A549 (cell line): ENCODE measurements at regions not wholly inside any gene's neighbourhood (a gene's known extent, or its start where the extent isn't known, plus 50 kb on each side); places are given as distances from the start of the nearest gene placed in this dataset.

ENCODE experiments used
- ATAC-seq, 2 experiments: fragments of 200-7000 bp in 1 of 2; fragments of >200 bp in 1 of 2; cut with Nextera tagmentation in 1 of 2; cut with Tn5 transposase in 1 of 2; 3 replicates each; pipeline versions ENCODE4 v1.8.0 to v1.9.1; 2018 to 2020; ENCODE audit warnings: mild to moderate bottlenecking in 1 of 2, moderate library complexity in 1 of 2
- CTCF ChIA-PET: fragments of 300-600 bp; sonication (Branson Sonifier 250); formaldehyde crosslinking; extraction: SDS; loops from one replicate; lab custom pipeline; 2021; ENCODE audit warnings: antibody characterized with exemption, inconsistent platforms; lab: Yijun Ruan, JAX
- POLR2A ChIA-PET: fragments of 350-600 bp; formaldehyde crosslinking; extraction: SDS; loops from one replicate; lab custom pipeline; 2021; ENCODE audit warnings: antibody characterized with exemption, inconsistent platforms; lab: Yijun Ruan, JAX
- DNase-seq, 2 experiments: peaks; one replicate each; pipeline versions ENCODE4 v3.0.0 to v3.0.0-alpha.2; 2011 to 2016; ENCODE audit warnings: low read depth in 1 of 2, low spot score in 1 of 2
- FAIRE-seq: peaks from 2 replicates; lab custom pipeline; 2011; peaks lifted over from hg19 to GRCh38; lab: Jason Lieb, UNC
- H3K27ac ChIP-seq, 2 experiments: fragments of >200 bp; sonication (Bioruptor Twin); formaldehyde crosslinking; 3 replicates each; pipeline ENCODE4 v1.5.1; 2016 to 2017
- H3K4me1 ChIP-seq: fragments of >200 bp; sonication (Bioruptor Twin); formaldehyde crosslinking; 3 replicates; pipeline ENCODE4 v1.6.1; 2016
- H3K4me2 ChIP-seq: fragments of >200 bp; sonication (Bioruptor Twin); formaldehyde crosslinking; 3 replicates; pipeline ENCODE4 v1.6.1; 2016
- H3K4me3 ChIP-seq: fragments of >200 bp; sonication (Bioruptor Twin); formaldehyde crosslinking; 3 replicates; pipeline ENCODE4 v1.5.1; 2016
- H3K9me3 ChIP-seq: fragments of >200 bp; sonication (Bioruptor Twin); formaldehyde crosslinking; 3 replicates; pipeline ENCODE4 v1.6.1; 2016
- BHLHE40 ChIP-seq: IDR thresholded peaks from 2 replicates; pipeline ENCODE4 v1.6.1; 2012; ENCODE audit warnings: low read depth, low read length, inconsistent platforms
- CHD4 ChIP-seq: fragments of 200-600 bp; sonication (generic); IDR thresholded peaks from 2 replicates; pipeline ENCODE4 v1.6.1; 2016; ENCODE audit warnings: antibody characterized with exemption, mild to moderate bottlenecking, borderline replicate concordance
- EHMT2 ChIP-seq: fragments of 200-600 bp; sonication (generic); IDR thresholded peaks from 2 replicates; pipeline ENCODE4 v1.6.1; 2016; ENCODE audit warnings: antibody characterized with exemption, low read depth, mild to moderate bottlenecking, moderate library complexity
- FOSL2 ChIP-seq, 2 experiments: fragments of 450-650 bp in 1 of 2; fragments of >200 bp in 1 of 2; sonication (Bioruptor Twin) in 1 of 2; formaldehyde crosslinking; IDR thresholded peaks; 2 replicates each; pipeline versions ENCODE4 v1.5.0 to v1.6.1; 2016 to 2020; ENCODE audit warnings: mild to moderate bottlenecking in 1 of 2, moderate library complexity in 1 of 2
- HDAC2 ChIP-seq: fragments of 200-600 bp; sonication (generic); IDR thresholded peaks from 2 replicates; pipeline ENCODE4 v1.6.1; 2016
- HOXA7 ChIP-seq: fragments of 250-450 bp; sonication (Bioruptor Pico); IDR thresholded peaks from 2 replicates; pipeline ENCODE4 v1.5.0; 2020; ENCODE audit warnings: mild to moderate bottlenecking, moderate library complexity
- JUNB ChIP-seq: fragments of >200 bp; sonication (Bioruptor Twin); formaldehyde crosslinking; IDR thresholded peaks from 2 replicates; pipeline ENCODE4 v1.6.1; 2016
- KDM1A ChIP-seq: fragments of 200-600 bp; sonication (generic); IDR thresholded peaks from 2 replicates; pipeline ENCODE4 v1.6.1; 2016; ENCODE audit warnings: low read depth, mild to moderate bottlenecking
- NFE2L2 ChIP-seq: fragments of 150-350 bp; conservative IDR thresholded peaks from 2 replicates; pipeline ENCODE4 v1.6.1; 2014; ENCODE audit warnings: low read length
- NPAS2 ChIP-seq: fragments of 250-450 bp; sonication (Bioruptor Pico); IDR thresholded peaks from 2 replicates; pipeline ENCODE4 v1.8.0; 2022; ENCODE audit warnings: mild to moderate bottlenecking, moderate library complexity, borderline replicate concordance
- POLR2AphosphoS2 ChIP-seq: conservative IDR thresholded peaks from 2 replicates; pipeline ENCODE4 v1.6.1; 2012; ENCODE audit warnings: low read length, improper control_type of control experiment, inconsistent platforms
- RARB ChIP-seq: fragments of 250-450 bp; sonication (Bioruptor Pico); IDR thresholded peaks from 2 replicates; pipeline ENCODE4 v1.8.0; 2021; ENCODE audit warnings: mild to moderate bottlenecking, moderate library complexity
- RCOR1 ChIP-seq: fragments of 150-350 bp; IDR thresholded peaks from 2 replicates; pipeline ENCODE4 v1.6.1; 2014; ENCODE audit warnings: antibody characterized with exemption, low read length, low read depth
- RFX5 ChIP-seq: fragments of 450-650 bp; IDR thresholded peaks from 2 replicates; pipeline ENCODE4 v1.7.1; 2014; ENCODE audit warnings: antibody characterized with exemption, mild to moderate bottlenecking, moderate library complexity
- RNF2 ChIP-seq: fragments of 200-600 bp; sonication (generic); IDR thresholded peaks from 2 replicates; pipeline ENCODE4 v1.6.1; 2016; ENCODE audit warnings: low read depth, mild to moderate bottlenecking, antibody characterized with exemption, moderate library complexity, borderline replicate concordance
- SREBF2 ChIP-seq: fragments of 450-650 bp; IDR thresholded peaks from 2 replicates; pipeline ENCODE4 v1.6.1; 2014; ENCODE audit warnings: mild to moderate bottlenecking, moderate library complexity
- TP53 ChIP-seq: fragments of 250-450 bp; sonication (Bioruptor Pico); IDR thresholded peaks from 2 replicates; pipeline ENCODE4 v1.5.0; 2021; ENCODE audit warnings: mild to moderate bottlenecking, moderate library complexity
- ZC3H11A ChIP-seq: fragments of 450-650 bp; IDR thresholded peaks from 2 replicates; pipeline ENCODE4 v1.6.1; 2014; ENCODE audit warnings: antibody characterized with exemption, mild to moderate bottlenecking
- ZFP36 ChIP-seq: fragments of 450-650 bp; IDR thresholded peaks from 2 replicates; pipeline ENCODE4 v1.6.1; 2014; ENCODE audit warnings: borderline replicate concordance; ENCODE audit not compliant: partially characterized antibody
- WGBS: methylation state at CpG from one replicate; pipeline ENCODE4 v1.1.6; 2017; ENCODE audit errors: missing lambda C conversion rate; 5-methylcytosine and 5-hydroxymethylcytosine counted together
- TF ChIP-seq, protein P1 (sequence below): IDR thresholded peaks from 2 replicates; pipeline ENCODE4 v1.6.1; 2012
- TF ChIP-seq, protein P2 (sequence below): IDR thresholded peaks from 2 replicates; pipeline ENCODE4 v1.6.1; 2012; ENCODE audit warnings: low read depth, borderline replicate concordance
- TF ChIP-seq, protein P3 (sequence below): fragments of 200-600 bp; sonication (generic); IDR thresholded peaks from 2 replicates; pipeline ENCODE4 v1.6.1; 2016; ENCODE audit warnings: antibody characterized with exemption, mild to moderate bottlenecking, moderate library complexity
- TF ChIP-seq, protein P4 (sequence below): fragments of >200 bp; sonication (Bioruptor Twin); formaldehyde crosslinking; IDR thresholded peaks from 3 replicates; pipeline ENCODE4 v1.5.1; 2016
- TF ChIP-seq, protein P5 (sequence below): fragments of 250-450 bp; sonication (Bioruptor Pico); IDR thresholded peaks from 2 replicates; pipeline ENCODE4 v1.5.0; 2020; ENCODE audit warnings: low read depth, mild to moderate bottlenecking, moderate library complexity

DNA sequence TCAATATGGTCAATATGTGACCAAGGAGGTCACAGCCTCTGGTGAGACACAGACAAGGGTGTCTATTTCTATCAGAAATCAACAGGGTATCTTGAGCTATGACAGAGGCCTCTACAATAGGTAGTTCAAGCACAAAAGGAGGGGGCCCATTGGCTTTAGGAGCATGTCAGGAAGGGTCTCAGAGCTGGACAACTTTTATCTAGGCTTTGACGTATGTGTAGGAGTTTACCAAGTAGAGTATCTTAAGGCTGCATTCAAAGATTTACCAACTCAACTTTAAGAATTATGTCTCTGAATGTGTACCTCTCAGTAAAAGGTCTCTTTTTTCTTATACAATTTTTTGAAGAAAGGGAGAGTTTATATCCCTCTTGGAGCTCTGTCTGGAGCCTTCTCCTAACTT is 297.2 kb downstream of the NSG2 start:
- H3K4me3 ChIP-seq = no peak overlapping the region
- POLR2A ChIA-PET = no interaction called here
- no peak overlapping the region for H3K27ac ChIP-seq
- 90% methylated on average over 1 of the region's 1 CpG for WGBS
- CTCF ChIA-PET = interaction anchor here (0.8 to 5.7 kb wide), 3 partner anchors 12 to 31 kb away, joined by 3 to 52 read pairs (median 5); no protein-coding TSS in a partner anchor
- ATAC-seq (no peak), DNase-seq (no peak), FAIRE-seq (no peak)
- H3K4me2 ChIP-seq = no peak overlapping the region
- TF ChIP-seq KDM1A (no peak), NPAS2 (no peak), TP53 (CRISPR knock-in tag) (no peak), POLR2AphosphoS2 (no peak), RCOR1 (no peak), HDAC2 (no peak), ZC3H11A (no peak), NFE2L2 (no peak), RFX5 (no peak), HOXA7 (CRISPR knock-in tag) (no peak), SREBF2 (no peak), EHMT2 (no peak)
- TF ChIP-seq, protein P1, sequence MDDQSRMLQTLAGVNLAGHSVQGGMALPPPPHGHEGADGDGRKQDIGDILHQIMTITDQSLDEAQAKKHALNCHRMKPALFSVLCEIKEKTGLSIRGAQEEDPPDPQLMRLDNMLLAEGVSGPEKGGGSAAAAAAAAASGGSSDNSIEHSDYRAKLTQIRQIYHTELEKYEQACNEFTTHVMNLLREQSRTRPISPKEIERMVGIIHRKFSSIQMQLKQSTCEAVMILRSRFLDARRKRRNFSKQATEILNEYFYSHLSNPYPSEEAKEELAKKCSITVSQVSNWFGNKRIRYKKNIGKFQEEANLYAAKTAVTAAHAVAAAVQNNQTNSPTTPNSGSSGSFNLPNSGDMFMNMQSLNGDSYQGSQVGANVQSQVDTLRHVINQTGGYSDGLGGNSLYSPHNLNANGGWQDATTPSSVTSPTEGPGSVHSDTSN = no peak
- TF ChIP-seq, protein P2, sequence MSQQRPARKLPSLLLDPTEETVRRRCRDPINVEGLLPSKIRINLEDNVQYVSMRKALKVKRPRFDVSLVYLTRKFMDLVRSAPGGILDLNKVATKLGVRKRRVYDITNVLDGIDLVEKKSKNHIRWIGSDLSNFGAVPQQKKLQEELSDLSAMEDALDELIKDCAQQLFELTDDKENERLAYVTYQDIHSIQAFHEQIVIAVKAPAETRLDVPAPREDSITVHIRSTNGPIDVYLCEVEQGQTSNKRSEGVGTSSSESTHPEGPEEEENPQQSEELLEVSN = no peak
- TF ChIP-seq, protein P3, sequence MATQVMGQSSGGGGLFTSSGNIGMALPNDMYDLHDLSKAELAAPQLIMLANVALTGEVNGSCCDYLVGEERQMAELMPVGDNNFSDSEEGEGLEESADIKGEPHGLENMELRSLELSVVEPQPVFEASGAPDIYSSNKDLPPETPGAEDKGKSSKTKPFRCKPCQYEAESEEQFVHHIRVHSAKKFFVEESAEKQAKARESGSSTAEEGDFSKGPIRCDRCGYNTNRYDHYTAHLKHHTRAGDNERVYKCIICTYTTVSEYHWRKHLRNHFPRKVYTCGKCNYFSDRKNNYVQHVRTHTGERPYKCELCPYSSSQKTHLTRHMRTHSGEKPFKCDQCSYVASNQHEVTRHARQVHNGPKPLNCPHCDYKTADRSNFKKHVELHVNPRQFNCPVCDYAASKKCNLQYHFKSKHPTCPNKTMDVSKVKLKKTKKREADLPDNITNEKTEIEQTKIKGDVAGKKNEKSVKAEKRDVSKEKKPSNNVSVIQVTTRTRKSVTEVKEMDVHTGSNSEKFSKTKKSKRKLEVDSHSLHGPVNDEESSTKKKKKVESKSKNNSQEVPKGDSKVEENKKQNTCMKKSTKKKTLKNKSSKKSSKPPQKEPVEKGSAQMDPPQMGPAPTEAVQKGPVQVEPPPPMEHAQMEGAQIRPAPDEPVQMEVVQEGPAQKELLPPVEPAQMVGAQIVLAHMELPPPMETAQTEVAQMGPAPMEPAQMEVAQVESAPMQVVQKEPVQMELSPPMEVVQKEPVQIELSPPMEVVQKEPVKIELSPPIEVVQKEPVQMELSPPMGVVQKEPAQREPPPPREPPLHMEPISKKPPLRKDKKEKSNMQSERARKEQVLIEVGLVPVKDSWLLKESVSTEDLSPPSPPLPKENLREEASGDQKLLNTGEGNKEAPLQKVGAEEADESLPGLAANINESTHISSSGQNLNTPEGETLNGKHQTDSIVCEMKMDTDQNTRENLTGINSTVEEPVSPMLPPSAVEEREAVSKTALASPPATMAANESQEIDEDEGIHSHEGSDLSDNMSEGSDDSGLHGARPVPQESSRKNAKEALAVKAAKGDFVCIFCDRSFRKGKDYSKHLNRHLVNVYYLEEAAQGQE = no peak
- TF ChIP-seq, protein P4, sequence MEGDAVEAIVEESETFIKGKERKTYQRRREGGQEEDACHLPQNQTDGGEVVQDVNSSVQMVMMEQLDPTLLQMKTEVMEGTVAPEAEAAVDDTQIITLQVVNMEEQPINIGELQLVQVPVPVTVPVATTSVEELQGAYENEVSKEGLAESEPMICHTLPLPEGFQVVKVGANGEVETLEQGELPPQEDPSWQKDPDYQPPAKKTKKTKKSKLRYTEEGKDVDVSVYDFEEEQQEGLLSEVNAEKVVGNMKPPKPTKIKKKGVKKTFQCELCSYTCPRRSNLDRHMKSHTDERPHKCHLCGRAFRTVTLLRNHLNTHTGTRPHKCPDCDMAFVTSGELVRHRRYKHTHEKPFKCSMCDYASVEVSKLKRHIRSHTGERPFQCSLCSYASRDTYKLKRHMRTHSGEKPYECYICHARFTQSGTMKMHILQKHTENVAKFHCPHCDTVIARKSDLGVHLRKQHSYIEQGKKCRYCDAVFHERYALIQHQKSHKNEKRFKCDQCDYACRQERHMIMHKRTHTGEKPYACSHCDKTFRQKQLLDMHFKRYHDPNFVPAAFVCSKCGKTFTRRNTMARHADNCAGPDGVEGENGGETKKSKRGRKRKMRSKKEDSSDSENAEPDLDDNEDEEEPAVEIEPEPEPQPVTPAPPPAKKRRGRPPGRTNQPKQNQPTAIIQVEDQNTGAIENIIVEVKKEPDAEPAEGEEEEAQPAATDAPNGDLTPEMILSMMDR = no peak
- H3K4me1 ChIP-seq = no peaks in the 10 kb centered on the region
- H3K9me3 ChIP-seq = peaks cover 2% of the 10 kb centered on the region; the same call in 1 of the 3 replicates

DNA sequence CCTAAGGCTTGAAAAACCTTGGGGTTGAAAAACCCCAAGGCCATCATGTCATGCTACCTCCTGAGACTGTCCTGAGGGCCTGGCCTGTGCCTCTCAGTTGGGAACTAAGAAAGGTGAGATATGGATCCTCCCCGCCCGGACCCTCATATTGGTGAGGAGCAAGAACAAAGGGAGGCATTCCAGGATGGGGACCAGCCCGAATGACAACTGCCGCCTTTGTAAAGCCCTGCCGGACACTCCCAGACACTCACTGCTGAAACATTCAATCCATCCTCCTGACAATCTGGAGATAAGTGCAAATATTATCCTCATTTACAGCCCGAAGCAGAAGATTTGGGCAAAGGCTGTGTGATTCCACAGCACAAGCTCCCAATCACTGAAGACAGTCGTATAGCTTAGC is 298.3 kb downstream of the NSG2 start:
- 56% methylated on average over 7 of the region's 7 CpGs for WGBS
- no peak overlapping the region for H3K4me2 ChIP-seq
- H3K27ac ChIP-seq = no peak overlapping the region
- FAIRE-seq = no peak
- POLR2A ChIA-PET = no interaction called here
- no peak overlapping the region for H3K4me3 ChIP-seq
- no peak for DNase-seq
- H3K4me1 ChIP-seq = no peaks in the 10 kb centered on the region
- TF ChIP-seq CHD4 (no peak), TP53 (CRISPR knock-in tag) (no peak), JUNB (no peak), BHLHE40 (no peak), FOSL2 (IDR thresholded peaks at IDR 0.05) (no peak), FOSL2 (CRISPR knock-in tag; IDR thresholded peaks at IDR 0.05) (no peak), RNF2 (no peak), RARB (CRISPR knock-in tag) (no peak), ZFP36 (no peak)
- TF ChIP-seq, protein P5, sequence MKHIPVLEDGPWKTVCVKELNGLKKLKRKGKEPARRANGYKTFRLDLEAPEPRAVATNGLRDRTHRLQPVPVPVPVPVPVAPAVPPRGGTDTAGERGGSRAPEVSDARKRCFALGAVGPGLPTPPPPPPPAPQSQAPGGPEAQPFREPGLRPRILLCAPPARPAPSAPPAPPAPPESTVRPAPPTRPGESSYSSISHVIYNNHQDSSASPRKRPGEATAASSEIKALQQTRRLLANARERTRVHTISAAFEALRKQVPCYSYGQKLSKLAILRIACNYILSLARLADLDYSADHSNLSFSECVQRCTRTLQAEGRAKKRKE (CRISPR knock-in tag) = no peak
- TF ChIP-seq, protein P1 = no peak
- TF ChIP-seq, protein P3 = no peak
- TF ChIP-seq, all 56 proteins: peak for 0
- CTCF ChIA-PET = interaction anchor here (1.5 to 5.7 kb wide), 5 partner anchors 11 to 32 kb away, joined by 5 to 52 read pairs (median 8); no protein-coding TSS in a partner anchor
- ATAC-seq = no peak
- peaks cover 2% of the 10 kb centered on the region; the same call in 1 of the 3 replicates for H3K9me3 ChIP-seq
